Spleen (tissue), 7 donors: ENCODE measurements at regions not wholly inside any gene's neighbourhood (a gene's known extent, or its start where the extent isn't known, plus 50 kb on each side); places are given as distances from the start of the nearest gene placed in this dataset.

Experiments
- CTCF ChIP-seq, 11 experiments: fragments of 200-600 bp in 7 of 11; fragments of 450-650 bp in 4 of 11; sonication (generic) in 4 of 11; IDR thresholded peaks in 8 of 11; conservative IDR thresholded peaks in 3 of 11; 1 replicate in 7 of 11; 2 replicates in 4 of 11; pipeline versions ENCODE4 v1.4.0 to v1.8.0; 2016 to 2021; ENCODE audit warnings: antibody characterized with exemption in 11 of 11, inconsistent platforms in 4 of 11, mild to moderate bottlenecking in 1 of 11
- POLR2A ChIP-seq, 3 donors: fragments of 450-650 bp; IDR thresholded peaks; one replicate each; pipeline ENCODE4 v1.5.1; 2017; ENCODE audit warnings: antibody characterized with exemption in 3 of 3, mild to moderate bottlenecking in 1 of 3
- POLR2AphosphoS5 ChIP-seq, 3 donors: sonication (generic); formaldehyde crosslinking; IDR thresholded peaks; one replicate each; pipeline ENCODE4 v1.5.1; 2017; ENCODE audit warnings: antibody characterized with exemption in 3 of 3
- donor health status: DM: no; HTN: no; CAD: no; lungs with moderate emphysema.
- donor health status: DM: no; HTN: no; CAD: no.
- donor health status: DM: no; HTN: no; CAD: no.

- no peak for TF ChIP-seq CTCF (IDR thresholded peaks at IDR 0.05 in 8 of 11, conservative IDR thresholded peaks at IDR 0.05 in 3 of 11)
- TF ChIP-seq POLR2AphosphoS5 (IDR thresholded peaks at IDR 0.05), result no peak
- TF ChIP-seq POLR2A (IDR thresholded peaks at IDR 0.05), result no peak
These were observed 541.8 kb upstream of the CHORDC1 start for GRCh38 chr11:90764691-90765090.
